Renal cortex interstitium (tissue), 11 donors: ENCODE measurements at regions not wholly inside any gene's neighbourhood (a gene's known extent, or its start where the extent isn't known, plus 50 kb on each side); places are given as distances from the start of the nearest gene placed in this dataset.
A peak's percentile ranks its signal among the peaks of the same experiment; 100 is the strongest.
"Not testable (repeated sequence)": the region's sequence is repeated elsewhere in the genome, so short reads cannot be mapped to it uniquely, and the experiment has no call there.

Source experiments
- DNase-seq, 11 donors: peaks; one replicate each; pipeline ENCODE4 v3.0.0-alpha.2; 2013; ENCODE audit warnings: low read depth in 9 of 11, low spot score in 4 of 11; ENCODE audit errors: extremely low read depth in 1 of 11

- not testable (repeated sequence) for DNase-seq
Measured at GRCh38 chr2:89058616-89059015, 367.1 kb downstream of the RPIA start.

GRCh38 chr2:89061174-89061573 lies 369.7 kb downstream of the RPIA start:
- DNase-seq: not testable (repeated sequence)

DNA sequence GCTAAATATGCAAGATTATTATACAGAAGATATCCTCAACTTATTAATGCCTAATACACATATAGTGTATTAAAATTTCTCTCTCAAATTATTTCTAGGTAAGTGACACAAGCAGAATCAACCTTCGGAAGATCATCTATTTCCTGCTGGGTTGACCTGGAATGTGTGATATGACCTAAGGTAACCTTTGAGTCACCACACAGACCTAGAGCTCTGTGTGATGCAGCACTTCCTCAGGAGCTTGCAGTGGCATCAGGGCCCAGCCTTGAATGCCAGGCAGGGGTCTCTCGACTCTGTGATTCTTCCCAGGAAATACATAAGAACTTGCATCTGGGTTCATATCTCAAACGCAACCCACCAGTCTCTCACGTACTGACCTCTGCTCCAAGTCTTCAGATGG lies 385.3 kb downstream of the RPIA start:
- DNase-seq: not testable (repeated sequence)

DNA sequence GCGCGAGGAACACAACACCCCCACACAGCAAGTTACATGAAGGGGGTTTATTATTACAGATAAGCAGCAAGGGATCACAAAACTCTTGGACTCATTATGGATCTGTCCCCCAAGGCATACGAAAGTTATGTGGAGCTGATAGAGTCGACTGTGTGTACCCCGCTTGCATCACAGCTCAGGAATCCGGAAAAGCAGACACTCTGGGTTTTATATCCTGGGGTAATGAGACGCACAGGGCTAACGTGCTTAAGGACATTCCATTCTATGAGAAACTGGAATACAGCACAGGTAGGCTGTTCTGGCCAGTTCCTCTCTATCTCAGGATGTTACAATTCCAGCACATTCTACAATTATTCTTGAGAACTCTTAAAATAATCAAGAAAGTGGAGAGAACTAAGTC lies 401.4 kb downstream of the RPIA start:
- DNase-seq: not testable (repeated sequence)

- DNase-seq: not testable (repeated sequence)
Measured at GRCh38 chr2:89095060-89095459, 403.6 kb downstream of the RPIA start.

DNA sequence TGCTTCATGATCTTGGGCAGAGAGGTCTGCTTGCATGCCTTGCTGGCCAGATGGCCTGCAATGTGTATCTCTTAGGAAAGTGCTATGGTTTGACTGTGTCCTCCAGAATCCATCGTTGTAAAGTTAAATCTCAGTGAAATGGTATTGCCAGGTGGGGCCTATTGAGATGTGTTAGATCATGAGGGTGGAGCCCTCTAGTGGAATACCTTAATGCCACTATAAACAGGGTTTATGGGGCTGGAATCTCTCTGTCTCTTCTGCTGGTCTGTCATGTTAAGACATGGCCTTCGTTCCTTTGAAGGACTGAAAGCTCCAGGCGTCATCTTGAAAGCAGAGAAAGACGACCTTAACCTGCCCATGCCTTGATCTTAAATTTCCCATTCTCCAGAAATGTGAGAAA lies 411.1 kb downstream of the RPIA start:
- DNase-seq: not testable (repeated sequence)

DNA sequence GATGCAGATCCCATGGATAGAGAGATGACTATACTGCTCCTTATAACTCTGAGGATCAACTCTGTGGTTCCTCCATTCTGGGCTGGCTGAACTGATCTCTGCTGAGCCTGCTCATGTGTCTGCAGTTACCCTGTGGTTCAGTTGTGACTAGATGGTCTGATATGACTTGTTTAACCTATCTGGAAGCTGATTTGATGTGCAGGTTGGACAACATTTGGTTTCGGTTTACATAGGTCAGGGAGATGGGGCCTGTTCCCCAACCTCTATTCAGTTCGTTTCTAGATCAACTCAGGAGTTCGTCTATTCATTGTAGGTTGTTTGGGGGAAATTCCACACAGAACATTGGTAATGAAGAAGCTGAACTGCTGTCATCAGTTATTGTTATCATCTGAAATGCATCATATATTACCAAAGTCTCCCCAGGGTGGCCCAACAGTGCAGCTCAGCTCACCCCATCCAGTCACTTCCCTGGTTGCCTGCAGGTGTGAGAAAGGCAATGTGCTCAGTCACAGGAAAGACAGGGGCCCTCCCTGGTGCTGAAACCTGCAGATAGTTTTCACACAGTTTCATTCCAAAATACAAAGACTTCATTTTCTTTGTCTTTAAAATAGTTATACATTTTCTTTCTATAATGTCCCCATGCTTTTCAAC lies 415.0 kb downstream of the RPIA start:
- not testable (repeated sequence) for DNase-seq

DNA sequence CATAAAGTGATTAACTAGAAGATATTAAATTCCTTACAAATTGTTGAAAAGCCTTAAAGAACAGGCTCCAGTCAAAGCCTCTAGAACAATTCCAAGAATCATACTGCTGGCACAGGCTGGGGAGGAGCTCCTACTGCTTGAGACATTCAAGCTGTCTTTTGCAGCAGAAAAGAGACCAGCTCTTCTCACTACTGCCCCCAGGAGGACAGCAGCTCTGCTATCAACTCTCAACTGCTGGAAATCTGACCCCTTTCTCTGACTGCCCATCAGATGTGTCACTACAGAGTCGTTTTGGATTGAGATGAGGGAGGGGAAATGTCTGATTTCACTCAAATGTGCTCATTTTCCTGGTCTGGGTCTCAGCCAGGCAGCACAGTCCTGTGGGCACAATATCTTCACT lies 421.0 kb downstream of the RPIA start:
- DNase-seq: peak in 4 of 11 donors; percentile 1

DNA sequence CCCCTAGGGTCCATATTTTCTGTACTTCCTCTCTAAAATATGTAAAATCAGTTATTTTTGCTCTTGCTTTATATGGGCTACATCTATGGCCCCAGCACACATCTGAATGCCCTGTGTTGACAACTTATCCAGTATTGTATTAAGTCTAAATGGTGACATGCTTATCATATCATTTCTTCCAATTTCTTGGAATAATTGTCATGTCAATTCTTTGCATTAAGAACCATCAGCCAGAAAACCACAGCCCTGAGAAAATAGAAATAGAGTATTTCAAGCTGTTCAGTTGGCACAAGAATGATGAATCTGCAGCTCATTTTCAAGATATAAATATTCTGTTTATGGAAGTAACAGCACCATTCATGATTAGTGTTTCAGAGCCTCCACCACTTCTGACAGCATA lies 421.8 kb downstream of the RPIA start:
- DNase-seq: not testable (repeated sequence)

- not testable (repeated sequence) for DNase-seq
Measured at GRCh38 chr2:89129440-89129839, 438.0 kb downstream of the RPIA start.

DNA sequence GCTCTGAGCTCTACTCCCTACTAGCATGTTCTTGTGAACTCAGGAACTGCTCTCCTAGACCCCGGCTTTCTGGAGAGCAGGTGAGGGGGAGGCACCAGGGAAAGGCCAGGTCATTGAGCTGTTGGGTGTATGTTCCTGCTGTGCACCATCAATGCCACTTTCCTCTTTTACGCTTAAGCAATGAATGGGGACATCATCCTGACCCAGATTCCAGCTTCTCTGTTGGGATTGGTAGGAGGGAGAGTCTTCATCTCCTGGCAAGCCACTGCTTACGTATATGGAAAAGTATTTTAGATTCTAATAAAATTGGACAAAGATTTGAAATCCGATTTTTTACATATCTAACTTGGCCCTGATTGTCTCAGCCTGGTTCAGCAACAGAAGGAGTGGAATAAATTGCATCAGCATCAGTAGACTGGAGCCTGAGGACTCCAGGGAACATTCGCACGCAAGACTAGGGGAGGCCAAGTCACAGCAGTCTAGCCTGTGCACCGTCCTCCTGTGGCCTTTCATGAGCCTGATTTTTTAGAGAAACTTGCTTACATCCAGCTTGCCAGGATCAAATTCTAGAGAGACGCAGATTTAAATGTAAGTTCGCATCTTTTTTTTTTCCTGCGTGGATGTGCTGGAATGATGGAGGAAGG lies 439.3 kb downstream of the RPIA start:
- not testable (repeated sequence) for DNase-seq

DNA sequence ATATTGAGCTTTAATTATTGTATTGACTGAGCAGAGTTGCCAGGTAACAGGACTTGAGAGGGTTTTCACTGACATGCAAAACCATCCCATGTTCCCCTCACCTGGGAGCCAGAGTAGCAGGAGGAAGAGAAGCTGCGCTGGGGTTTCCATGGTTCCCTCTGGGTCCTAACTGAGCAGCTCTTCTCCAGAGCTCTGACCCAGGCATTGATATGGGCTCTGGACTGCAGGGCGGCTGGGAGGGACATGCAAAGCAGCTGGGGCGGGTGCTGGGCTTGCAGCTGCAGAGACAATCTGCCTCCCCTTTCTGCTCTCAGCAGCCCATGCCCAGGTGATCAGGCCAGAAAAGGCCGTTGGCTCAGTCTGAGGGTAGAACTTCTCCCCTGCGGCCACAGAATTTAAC lies 451.5 kb downstream of the RPIA start:
- not testable (repeated sequence) for DNase-seq

- DNase-seq: not testable (repeated sequence)
Measured at GRCh38 chr2:89145342-89145741, 453.9 kb downstream of the RPIA start.

GRCh38 chr2:89148256-89148655 lies 456.8 kb downstream of the RPIA start:
- DNase-seq: not testable (repeated sequence)

DNA sequence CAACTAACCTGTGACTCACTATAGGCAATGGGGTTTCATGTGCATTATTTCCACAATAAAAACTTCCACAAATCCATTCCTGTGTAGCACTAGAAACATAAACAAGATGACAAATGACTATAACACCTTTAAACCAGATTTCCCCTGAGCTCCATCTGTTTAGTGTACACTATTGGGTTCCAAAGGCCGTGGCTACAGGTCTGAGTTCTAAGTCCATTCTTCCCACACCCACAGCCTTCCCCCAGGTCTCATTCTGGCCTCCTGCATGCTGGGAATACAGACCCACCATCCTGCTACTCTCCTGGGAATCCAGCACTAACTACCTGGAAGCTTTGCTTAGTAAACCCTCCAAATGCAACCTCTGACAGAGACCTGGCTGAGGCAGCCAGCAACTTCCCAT lies 460.2 kb downstream of the RPIA start:
- not testable (repeated sequence) for DNase-seq

DNA sequence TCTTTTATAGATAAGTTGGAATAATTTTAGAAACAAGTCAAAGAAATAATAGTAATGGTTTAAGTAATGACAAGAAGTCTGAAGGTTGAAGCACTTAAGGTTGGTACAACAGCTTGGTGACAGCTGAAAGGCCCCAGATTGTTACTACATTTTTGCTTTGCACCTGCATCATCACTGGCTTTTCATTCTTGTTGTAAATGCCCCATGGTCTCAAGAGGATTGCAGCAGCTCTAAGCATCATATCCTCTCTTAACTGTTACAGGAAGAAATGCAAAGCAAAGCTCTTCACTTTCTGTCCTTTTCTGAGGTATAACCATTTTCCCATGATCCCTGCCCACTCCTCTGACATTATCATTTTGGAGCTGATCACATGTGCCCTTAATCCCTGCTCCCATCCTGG lies 461.0 kb downstream of the RPIA start:
- not testable (repeated sequence) for DNase-seq

- DNase-seq: not testable (repeated sequence)
Measured at GRCh38 chr2:89153210-89153609, 461.7 kb downstream of the RPIA start.

DNA sequence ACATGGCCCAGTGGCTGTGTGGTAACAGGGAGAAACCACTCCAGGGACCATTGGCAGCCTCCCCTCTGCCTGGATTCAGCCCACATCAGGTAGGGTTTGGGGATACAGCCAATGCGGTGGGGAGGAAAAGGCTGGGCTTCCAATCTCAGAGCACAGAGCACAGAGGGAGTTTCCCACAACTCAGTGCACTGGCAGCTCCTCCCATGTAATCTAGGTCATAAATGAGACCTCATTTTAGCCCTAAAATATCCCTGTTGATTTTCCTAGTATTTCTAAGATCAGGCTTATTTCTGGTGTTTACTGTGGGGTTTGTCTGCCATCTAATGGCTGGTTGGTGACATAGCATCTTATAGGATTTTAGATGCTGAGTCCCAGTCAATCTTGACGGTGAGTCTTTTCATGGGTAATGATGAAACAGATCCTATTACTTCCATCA lies 462.8 kb downstream of the RPIA start:
- DNase-seq: not testable (repeated sequence)

DNA sequence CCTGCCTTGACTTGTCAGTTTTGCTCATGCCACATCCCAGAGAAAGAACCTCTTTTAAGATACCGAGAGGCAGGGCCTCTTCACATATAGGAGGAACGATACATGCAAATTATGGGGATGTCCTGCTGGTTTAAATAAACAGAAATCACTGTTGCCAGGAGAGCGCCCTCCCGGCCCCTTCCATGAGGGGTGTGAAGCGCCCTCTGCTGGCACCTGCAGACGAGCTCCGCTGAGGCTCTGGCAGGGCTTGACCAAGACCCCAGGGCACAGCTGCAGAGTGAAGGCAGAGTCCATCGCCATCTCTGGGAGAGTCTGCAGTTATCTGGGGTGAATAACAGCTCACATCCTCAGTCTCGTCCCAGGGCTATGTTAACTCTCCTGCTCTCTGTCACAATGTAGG lies 468.8 kb downstream of the RPIA start:
- not testable (repeated sequence) for DNase-seq

- DNase-seq: not testable (repeated sequence)
Measured at GRCh38 chr2:89161626-89162025, 470.2 kb downstream of the RPIA start.
